ENCODE measurements at regions not wholly inside any gene's neighbourhood (a gene's known extent, or its start where the extent isn't known, plus 50 kb on each side); places are given as distances from the start of the nearest gene placed in this dataset.
A peak's percentile ranks its signal among the peaks of the same experiment; 100 is the strongest.

DNA sequence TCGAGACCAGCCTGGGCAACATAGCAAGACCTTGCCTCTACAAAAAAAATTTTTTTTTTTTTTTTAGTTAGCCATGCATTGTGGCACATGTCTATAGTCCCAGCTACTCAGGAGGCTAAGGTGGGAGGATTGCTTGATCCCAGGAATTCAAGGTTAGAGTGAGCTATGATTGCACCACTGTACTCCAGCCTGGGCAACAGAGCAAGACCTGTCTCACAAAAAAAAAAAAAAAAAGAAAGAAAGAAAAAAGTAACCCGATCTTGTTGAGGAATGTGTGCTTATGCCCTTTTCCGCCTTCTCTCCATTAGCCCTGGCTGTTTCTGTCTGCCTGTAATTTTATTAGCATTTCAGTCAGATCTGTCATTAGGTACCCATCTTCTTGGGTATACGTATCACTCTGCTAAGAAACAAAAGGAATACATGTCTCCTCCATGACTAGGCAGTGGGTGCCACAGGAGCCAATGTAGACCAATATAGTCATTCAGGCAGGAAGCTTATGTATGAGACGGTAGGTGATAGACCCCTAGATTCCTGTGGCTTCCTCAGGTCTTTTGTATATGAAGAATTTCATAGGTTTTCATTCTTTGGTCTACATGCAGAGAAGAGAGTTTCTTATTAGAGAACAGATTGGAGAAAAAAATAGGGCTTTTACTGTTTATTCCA is 59.6 kb upstream of the NPAS1 start:
- Mint-ChIP-seq H3K4me3 (no peak overlapping the region), H3K27ac (no peak overlapping the region), H3K27me3 (ENCODE audit: low read depth) (no peaks in the 10 kb centered on the region), H3K36me3 (ENCODE audit: low read depth) (peaks cover 17% of the 10 kb centered on the region), H3K4me1 (peaks cover 28% of the 10 kb centered on the region), H3K9me3 (no peaks in the 10 kb centered on the region)
- TF ChIP-seq, protein P1, sequence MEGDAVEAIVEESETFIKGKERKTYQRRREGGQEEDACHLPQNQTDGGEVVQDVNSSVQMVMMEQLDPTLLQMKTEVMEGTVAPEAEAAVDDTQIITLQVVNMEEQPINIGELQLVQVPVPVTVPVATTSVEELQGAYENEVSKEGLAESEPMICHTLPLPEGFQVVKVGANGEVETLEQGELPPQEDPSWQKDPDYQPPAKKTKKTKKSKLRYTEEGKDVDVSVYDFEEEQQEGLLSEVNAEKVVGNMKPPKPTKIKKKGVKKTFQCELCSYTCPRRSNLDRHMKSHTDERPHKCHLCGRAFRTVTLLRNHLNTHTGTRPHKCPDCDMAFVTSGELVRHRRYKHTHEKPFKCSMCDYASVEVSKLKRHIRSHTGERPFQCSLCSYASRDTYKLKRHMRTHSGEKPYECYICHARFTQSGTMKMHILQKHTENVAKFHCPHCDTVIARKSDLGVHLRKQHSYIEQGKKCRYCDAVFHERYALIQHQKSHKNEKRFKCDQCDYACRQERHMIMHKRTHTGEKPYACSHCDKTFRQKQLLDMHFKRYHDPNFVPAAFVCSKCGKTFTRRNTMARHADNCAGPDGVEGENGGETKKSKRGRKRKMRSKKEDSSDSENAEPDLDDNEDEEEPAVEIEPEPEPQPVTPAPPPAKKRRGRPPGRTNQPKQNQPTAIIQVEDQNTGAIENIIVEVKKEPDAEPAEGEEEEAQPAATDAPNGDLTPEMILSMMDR (IDR thresholded peaks at IDR 0.05; ENCODE audit: unreplicated experiment in 3 of 3), result no peak

- Mint-ChIP-seq H3K27ac (no peak overlapping the region), H3K9me3 (no peaks in the 10 kb centered on the region), H3K36me3 (ENCODE audit: low read depth) (peaks cover 22% of the 10 kb centered on the region), H3K4me1 (peaks cover 21% of the 10 kb centered on the region), H3K27me3 (ENCODE audit: low read depth) (no peaks in the 10 kb centered on the region), H3K4me3 (no peak overlapping the region)
- TF ChIP-seq, protein P1 (IDR thresholded peaks at IDR 0.05; ENCODE audit: unreplicated experiment in 3 of 3), result no peak
Observed at GRCh38 chr19:46962030-46962570, 57.5 kb upstream of the NPAS1 start.

GRCh38 chr19:46963093-46963734 is 56.4 kb upstream of the NPAS1 start:
- H3K4me3 Mint-ChIP-seq, result no peak overlapping the region
- no peaks in the 10 kb centered on the region for H3K9me3 Mint-ChIP-seq
- no peaks in the 10 kb centered on the region for H3K27me3 Mint-ChIP-seq (ENCODE audit: low read depth)
- TF ChIP-seq, protein P1 (IDR thresholded peaks at IDR 0.05; ENCODE audit: unreplicated experiment in 3 of 3), result no peak
- peaks cover 29% of the 10 kb centered on the region for H3K36me3 Mint-ChIP-seq (ENCODE audit: low read depth)
- peaks cover 26% of the 10 kb centered on the region for H3K4me1 Mint-ChIP-seq
- H3K27ac Mint-ChIP-seq, result peak overlapping the region in 1 of 3 experiments; percentile 17

GRCh38 chr19:46967578-46968032 is 52.0 kb upstream of the NPAS1 start:
- Mint-ChIP-seq H3K4me3 (no peak overlapping the region), H3K36me3 (ENCODE audit: low read depth) (peaks cover 29% of the 10 kb centered on the region), H3K27me3 (ENCODE audit: low read depth) (no peaks in the 10 kb centered on the region), H3K27ac (no peak overlapping the region), H3K9me3 (no peaks in the 10 kb centered on the region), H3K4me1 (peaks cover 21% of the 10 kb centered on the region)
- TF ChIP-seq, protein P1 (IDR thresholded peaks at IDR 0.05; ENCODE audit: unreplicated experiment in 3 of 3), result no peak
